Ishikawa (cell line): ENCODE measurements at regions not wholly inside any gene's neighbourhood (a gene's known extent, or its start where the extent isn't known, plus 50 kb on each side); places are given as distances from the start of the nearest gene placed in this dataset.

Experiments used
- CEBPB ChIP-seq: IDR thresholded peaks from 2 replicates; pipeline ENCODE4 v1.6.1; 2012
- CREB1 ChIP-seq: IDR thresholded peaks from 2 replicates; pipeline ENCODE4 v1.6.1; 2012; ENCODE audit warnings: low read depth
- EGR1 ChIP-seq: IDR thresholded peaks from 2 replicates; pipeline ENCODE4 v1.6.1; 2012
- EP300 ChIP-seq: IDR thresholded peaks from 2 replicates; pipeline ENCODE4 v1.6.1; 2012; ENCODE audit warnings: borderline replicate concordance
- NFIC ChIP-seq: IDR thresholded peaks from 2 replicates; pipeline ENCODE4 v1.6.1; 2012
- RAD21 ChIP-seq: IDR thresholded peaks from 2 replicates; pipeline ENCODE4 v1.6.1; 2012; ENCODE audit warnings: low read depth
- TAF1 ChIP-seq: IDR thresholded peaks from 2 replicates; pipeline ENCODE4 v1.6.1; 2012; ENCODE audit warnings: low read depth, mild to moderate bottlenecking
- TCF12 ChIP-seq: IDR thresholded peaks from 2 replicates; pipeline ENCODE4 v1.6.1; 2012; ENCODE audit warnings: low read depth
- TEAD4 ChIP-seq: IDR thresholded peaks from 2 replicates; pipeline ENCODE4 v1.6.1; 2012
- YY1 ChIP-seq: IDR thresholded peaks from 2 replicates; pipeline ENCODE4 v1.6.1; 2012; ENCODE audit warnings: low read depth
- ZBTB7A ChIP-seq: IDR thresholded peaks from 2 replicates; pipeline ENCODE4 v1.6.1; 2012; ENCODE audit warnings: low read depth
- TF ChIP-seq, protein P1 (sequence below): IDR thresholded peaks from 2 replicates; pipeline ENCODE4 v1.6.1; 2012
- TF ChIP-seq, protein P2 (sequence below): IDR thresholded peaks from 2 replicates; pipeline ENCODE4 v1.6.1; 2012

DNA sequence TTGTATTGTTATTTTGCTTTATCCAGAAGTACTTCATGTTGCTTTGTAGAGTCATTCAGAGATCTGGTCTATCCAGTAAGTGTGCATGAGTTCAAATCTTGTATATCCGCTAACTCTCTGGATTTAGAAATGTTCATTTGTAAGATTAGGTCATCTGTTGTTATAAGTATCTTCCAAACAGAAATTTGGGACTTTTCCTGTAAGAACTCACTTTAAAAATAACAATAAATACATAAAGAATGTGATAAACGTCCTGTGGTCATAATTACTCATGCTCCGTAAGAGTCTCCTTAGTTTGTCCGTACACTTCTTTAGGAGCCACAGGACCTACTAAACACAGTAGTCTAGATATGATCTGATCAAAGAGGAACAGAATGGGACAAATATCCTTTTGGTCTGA lies 699.9 kb upstream of the SLC8A1 start:
- TF ChIP-seq ZBTB7A = no peak
- no peak for TF ChIP-seq EGR1
- TF ChIP-seq YY1 = no peak
- TF ChIP-seq CREB1 = no peak
- TF ChIP-seq, protein P1, sequence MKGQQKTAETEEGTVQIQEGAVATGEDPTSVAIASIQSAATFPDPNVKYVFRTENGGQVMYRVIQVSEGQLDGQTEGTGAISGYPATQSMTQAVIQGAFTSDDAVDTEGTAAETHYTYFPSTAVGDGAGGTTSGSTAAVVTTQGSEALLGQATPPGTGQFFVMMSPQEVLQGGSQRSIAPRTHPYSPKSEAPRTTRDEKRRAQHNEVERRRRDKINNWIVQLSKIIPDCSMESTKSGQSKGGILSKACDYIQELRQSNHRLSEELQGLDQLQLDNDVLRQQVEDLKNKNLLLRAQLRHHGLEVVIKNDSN = no peak
- TF ChIP-seq, protein P2, sequence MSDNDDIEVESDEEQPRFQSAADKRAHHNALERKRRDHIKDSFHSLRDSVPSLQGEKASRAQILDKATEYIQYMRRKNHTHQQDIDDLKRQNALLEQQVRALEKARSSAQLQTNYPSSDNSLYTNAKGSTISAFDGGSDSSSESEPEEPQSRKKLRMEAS = no peak
- no peak for TF ChIP-seq EP300
- TF ChIP-seq TAF1 = no peak
- TF ChIP-seq TCF12 = no peak
- TF ChIP-seq NFIC = no peak
- no peak for TF ChIP-seq RAD21
- no peak for TF ChIP-seq CEBPB
- TF ChIP-seq TEAD4 = no peak
